Hepatic stellate cell (primary cell): ENCODE measurements at regions not wholly inside any gene's neighbourhood (a gene's known extent, or its start where the extent isn't known, plus 50 kb on each side); places are given as distances from the start of the nearest gene placed in this dataset.
"Not testable (repeated sequence)": the region's sequence is repeated elsewhere in the genome, so short reads cannot be mapped to it uniquely, and the experiment has no call there.

Experiments used
- DNase-seq: peaks from one replicate; pipeline ENCODE4 v3.0.0; 2011; ENCODE audit warnings: low spot score

DNA sequence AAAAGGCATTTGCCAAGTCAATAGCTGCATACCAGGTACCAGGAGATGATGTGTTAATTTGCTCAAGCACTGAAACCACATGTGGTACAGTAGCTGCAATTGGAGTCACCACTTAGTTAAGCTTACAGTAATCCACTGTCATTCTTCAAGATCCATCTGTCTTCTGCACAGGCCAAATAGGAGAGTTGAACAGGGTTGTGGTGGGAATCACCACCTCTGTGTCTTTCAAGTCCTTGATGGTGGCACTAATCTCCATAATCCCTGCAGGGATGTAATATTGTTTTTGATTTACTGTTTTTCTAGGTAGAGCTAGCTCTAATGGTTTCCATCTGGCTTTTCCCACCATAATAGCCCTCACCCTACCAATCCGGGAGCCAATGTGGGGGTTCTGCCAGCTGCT lies 91.9 kb downstream of the FCRL5 start:
- DNase-seq: no peak

DNA sequence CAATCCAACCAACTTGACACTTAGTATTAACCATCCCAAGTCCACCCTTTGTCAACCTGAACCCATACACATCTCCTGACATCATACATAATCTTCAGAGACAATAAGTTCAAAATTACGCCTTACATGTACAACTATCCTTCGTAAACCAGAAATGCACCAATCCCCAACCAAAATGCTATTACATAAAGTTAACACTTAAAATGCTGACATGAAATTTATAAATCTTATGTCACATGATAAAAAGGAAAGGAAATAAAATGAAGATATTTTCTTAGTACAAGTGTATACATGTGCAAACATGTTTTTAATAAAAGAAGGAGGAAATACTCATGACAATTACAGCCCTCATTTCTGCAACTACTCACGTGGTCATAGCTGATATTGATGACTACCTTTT lies 95.0 kb downstream of the FCRL5 start:
- DNase-seq: no peak

DNA sequence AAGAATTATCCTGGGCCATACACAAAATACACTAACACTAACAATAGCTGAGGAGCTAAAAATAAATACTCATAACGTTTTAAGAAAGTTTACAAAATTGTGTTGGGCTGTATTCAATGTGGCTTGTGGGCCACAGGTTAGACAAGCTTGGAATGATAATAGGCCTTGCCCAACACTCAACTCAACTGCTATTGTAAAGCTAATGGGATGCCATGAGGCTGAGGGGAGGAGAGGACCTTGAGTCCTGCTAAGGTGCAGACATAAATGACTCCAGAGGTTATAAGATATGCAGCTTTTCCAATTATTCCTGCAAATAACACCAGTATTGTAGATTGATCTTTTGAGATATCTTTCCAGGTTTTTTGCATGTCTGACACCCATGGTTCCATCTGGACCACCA lies 97.0 kb downstream of the FCRL5 start:
- no peak for DNase-seq

DNA sequence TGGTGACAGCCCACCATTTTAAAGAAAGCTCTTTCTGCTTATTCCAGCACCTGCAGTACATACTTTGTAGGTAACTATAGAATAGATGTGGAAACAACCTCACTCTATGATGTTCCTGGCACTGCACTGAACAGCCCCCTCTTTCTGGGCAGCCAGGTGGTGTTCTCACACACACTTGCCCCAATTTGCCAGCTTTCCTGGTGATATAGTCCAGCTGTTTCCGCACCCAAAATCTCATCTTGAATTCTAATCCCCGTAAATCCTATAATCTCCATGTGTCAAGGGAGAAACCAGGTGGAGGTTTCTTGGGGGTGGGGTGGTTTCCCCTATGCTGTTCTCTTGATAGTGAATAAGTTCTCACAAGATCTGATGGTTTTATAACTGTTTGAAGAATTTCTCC lies 102.2 kb downstream of the FCRL5 start:
- no peak for DNase-seq

DNA sequence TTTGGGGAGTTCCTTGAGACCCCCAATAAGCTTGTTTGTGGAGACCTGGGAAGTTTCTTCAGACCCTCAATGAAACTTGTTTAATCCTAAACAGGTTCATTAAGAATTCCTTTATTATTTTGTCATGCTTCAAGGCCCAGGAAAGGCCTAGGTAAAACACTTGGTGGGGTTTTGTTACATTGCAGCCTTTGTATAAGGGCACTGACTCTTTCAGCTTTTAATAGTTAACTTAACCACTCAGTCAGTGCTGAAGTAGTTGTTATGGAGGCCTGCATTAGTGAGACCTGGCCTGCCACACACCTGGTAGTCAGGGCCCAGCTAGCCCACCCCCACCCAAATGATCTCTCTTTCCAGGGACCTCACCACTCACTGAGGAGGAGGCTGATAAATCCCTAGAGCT lies 103.7 kb downstream of the FCRL5 start:
- no peak for DNase-seq

DNA sequence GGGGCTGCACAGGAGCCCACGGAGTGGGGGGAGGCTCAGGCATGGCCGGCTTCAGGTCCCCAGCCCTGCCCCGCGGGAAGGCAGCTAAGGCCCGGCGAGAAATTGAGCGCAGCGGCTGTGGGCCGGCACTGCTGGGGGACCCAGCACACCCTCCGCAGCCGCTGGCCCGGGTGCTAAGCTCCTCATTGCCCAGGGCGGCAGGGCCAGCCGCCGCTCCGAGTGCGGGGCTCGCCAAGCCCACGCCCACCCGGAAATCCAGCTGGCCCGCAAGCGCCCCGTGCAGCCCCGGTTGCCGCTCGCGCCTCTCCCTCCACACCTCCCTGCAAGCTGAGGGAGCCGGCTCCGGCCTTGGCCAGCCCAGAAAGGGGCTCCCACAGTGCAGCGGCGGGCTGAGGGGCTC lies 106.0 kb downstream of the FCRL5 start:
- not testable (repeated sequence) for DNase-seq

DNA sequence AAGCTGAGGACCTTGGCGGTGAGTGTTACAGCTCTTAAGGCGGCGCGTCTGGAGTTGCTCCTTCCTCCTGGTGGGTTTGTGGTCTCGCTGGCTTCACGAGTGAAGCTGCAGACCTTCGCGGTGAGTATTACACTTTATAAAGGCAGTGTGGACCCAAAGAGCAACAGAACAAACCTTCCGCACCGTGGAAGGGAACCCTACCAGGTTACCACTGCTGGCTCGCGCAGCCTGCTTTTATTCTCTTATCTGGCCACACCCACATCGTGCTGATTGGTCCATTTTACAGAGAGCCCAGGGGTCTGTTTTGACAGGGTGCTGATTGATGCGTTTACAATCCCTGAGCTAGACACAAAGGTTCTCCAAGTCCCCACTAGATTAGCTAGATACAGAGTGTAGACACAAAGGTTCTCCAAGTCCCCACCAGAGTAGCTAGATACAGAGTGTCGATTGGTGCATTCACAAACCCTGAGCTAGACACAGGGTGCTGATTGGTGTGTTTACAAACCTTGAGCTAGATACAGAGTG lies 106.6 kb downstream of the FCRL5 start:
- not testable (repeated sequence) for DNase-seq

DNA sequence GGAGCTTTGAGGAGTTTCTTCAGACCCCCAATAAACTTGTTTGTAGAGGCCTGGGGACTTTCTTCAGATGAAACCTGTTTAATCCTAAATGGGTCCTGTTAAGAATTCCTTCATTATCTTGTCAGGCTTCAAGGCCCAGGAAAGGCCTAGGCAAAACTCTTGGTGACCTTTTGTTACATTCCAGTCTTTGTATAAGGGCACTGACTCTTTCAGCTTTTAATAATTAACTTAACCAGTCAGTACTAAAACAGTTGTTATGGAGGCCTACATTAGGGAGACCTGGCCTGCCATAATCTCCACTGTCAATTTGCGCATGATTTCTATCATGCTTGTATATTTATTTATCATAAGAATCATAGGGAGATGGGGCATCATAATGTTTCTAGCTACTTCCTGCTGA lies 110.2 kb downstream of the FCRL5 start:
- no peak for DNase-seq

DNA sequence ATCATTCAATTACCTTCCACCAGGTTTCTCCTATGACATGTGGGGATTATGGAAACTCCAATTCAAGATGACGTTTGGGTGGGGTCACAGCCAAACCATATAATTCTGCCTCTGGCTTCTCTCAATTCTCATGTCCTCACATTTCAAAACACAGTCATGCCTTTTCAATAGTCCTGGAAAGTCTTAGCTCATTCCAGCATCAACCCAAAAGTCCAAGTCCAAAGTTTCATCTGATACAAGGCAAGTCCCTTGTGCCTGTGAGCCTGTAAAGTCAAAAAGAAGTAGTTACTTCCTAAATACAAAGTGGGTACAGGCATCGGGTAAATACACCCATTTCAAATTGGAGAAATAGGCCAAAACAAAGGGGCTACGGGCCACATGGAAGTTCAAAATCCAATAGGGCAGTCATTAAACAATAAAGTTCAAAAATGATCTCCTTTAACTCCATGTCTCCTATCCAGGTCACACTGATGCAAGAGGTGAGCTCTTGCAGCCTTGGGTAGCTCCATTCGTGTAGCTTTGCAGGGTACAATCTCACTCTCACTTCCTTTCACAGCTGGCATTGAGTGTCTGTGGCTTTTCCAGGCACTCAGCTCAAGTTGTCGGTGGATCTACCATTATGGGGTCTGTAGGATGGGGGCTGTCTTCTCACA lies 112.9 kb downstream of the FCRL5 start:
- no peak for DNase-seq

DNA sequence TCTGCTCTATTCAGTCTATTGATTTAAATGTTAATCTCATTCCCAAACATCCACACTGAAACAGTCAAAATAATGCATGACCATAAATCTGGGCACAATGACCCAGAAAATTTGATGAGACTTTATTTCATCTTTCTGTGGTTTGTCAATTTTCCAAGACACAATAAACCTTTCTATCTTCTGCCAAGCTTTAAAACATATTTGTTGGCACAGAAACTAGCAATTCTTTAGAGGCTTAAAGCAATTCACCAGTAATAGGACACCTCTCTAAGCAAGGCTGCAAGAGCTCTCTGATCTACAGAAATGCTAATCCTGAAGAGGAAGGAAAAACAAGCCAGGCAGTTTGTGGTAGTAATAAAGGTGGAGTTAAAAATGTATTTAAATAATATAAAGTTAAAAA lies 113.7 kb downstream of the FCRL5 start:
- DNase-seq: no peak

DNA sequence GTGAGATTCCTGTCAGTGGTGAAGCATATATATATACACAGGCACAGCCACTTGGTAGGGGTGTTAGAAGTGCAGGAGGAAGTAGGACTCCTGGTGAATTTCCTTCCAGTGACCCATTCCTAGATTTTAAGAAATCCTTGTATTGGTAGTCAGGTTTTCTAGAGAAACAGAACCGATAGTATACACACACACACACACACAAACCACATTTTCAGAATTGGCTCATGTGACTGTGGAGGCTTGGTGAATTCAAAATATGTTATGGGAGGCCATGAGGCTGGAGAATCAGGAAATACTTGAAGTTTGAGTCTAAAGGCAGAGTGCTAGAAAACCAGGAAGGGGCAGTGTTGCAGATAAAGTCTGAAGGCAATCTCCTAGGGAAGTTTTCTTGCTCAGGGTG lies 114.2 kb downstream of the FCRL5 start:
- peak; percentile 31 for DNase-seq

DNA sequence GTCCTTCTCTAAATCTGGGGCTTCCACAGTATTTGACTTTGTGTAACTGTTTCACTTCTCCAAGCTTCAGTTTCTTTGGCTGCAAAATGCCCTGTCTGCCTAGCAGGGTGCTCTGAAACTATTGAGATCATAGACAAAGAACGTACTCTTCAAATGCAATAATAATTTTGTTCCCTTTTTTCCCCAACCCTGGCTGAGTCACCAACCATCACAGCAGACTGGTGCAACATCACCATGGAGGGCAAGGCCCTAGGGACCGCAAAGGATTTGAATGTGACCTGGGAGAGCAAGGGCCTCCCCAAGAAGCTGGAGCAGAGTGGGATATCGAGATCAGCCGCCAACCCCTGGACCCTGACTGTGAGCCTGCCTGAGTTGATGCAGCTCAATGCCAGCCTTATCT lies 115.0 kb downstream of the FCRL5 start:
- DNase-seq: no peak

DNA sequence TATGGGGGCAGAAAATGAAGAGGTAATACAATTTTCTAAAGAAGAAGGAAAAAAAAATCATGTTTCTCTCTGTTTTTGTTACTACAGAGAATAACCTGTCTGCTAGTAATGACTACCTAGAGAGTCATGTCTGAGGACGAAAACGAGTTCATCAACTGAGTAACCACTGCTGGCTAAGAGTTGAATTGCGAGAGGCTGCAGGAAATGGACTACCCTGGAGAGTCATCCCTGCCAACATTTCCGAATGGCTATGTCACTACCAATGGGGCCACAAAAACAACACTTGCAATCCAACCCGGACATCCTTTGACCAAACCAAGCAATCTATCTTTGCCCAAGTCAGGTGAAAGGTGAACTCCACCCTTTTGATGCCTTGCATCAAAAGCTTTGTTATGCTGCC lies 120.6 kb downstream of the FCRL5 start:
- DNase-seq: peak; percentile 53

DNA sequence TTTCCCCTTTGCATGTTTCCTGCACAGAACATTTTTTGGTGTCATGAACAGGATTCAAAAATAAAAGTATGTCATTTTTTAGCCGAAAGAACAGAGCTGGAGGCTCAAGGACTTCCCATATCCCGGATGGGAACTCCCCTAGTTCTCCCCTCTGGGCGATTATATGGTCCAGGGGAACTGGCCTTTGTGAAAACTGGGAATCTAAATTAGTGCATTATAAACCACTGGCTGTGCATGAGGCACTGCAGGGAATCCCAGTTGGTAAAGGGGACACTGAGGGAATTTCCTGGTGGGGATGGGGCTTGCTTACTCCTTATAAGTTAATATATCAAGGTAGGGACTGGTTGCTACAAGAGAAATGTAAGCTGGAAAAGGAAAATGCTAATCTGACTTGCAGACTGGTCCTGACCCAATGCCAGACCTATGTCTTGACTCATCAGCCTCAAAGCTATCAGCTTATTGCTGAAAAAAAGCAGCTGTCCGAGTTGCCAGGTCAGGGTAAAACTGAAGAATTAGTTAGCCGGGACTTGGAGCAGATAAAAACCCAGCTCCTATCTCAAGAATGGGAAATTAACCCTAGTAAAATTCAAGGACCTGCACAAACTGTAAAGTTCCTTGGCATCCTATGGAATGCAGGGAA lies 122.6 kb downstream of the FCRL5 start:
- peak; percentile 35 for DNase-seq

DNA sequence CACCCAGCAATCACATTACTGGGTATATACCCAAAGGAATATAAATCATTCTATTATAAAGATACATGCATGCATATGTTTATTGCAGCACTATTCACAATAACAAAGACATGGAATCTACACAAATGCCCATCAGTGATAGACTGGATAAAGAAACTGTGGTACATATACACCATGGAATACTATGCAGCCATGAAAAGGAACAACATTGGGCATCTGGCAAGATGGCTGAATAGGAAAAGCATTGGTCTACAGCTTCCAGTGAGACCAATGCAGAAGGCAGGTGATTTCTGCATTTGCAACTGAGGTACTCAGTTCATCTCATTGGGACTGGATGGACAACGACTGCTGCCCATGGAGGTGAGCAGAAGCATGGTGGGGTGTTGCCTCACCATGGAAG lies 128.6 kb downstream of the FCRL5 start:
- not testable (repeated sequence) for DNase-seq

DNA sequence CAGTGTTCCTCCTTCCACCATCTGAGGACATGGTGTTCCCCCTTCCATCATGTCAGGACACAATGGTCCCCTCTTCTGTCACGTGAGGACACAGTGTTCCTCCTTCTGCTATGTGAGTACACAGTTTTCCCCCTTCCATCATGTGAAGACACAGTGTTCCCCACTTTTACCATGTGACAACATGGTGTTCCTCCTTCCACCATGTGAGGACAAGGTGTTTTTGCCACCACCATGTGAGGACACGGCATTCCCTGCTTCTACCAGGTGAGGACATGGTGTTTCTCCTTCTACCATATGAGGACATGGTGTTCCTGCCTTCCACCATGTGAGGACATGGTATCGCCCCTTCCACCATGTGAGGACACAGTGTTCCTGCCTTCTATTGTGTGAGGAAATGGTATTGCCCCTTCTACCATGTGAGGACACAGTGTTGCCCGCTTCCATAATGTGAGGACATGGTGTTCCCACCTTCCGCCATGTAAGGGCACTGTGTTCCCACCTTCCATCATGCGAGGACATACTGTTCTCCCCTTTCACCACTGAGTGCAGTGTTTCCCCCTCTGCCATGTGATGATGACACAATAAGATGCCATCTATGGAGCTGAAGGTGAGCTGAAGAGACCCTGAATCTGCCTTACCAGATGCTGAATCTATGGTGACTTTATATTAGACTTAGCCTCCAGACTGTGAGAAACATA lies 132.3 kb downstream of the FCRL5 start:
- no peak for DNase-seq

DNA sequence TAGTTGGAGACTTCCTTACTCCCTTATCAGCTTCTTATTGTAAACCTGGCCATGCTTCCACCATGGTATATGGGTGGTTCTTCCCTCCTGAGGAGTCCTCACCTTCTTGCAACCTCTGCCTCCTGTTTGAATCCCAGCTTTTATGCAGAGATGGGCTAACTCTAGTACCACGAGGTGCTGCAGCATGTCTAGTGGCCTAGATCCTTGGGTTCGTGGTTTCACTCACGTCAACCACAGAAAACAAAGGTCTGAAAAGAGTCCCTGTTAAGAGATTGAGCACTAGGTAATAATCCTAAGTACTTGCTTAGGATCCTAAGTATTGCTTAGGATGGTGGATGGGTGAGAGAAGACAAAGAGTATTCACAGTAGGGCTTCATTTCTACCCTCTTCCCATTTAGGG lies 133.7 kb downstream of the FCRL5 start:
- DNase-seq: no peak

DNA sequence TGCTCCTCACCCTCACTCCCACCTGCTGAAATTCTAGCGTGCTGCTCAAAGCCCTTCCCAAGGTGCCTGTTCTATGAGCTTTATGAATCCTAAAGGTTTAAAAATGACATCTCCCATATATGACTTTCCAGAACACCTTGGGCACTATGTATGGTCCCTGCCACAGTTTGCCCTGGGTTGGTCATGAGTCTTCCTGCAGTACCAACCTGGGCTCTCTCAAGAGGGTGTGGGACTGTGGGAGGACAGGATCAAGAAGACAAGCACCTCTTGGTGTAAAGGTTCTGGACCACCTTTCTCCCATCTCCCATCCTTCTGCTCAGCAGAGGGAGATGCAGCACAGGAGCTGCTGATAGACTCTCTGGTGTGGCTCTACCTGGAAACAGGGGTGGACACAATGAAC lies 134.1 kb downstream of the FCRL5 start:
- no peak for DNase-seq

DNA sequence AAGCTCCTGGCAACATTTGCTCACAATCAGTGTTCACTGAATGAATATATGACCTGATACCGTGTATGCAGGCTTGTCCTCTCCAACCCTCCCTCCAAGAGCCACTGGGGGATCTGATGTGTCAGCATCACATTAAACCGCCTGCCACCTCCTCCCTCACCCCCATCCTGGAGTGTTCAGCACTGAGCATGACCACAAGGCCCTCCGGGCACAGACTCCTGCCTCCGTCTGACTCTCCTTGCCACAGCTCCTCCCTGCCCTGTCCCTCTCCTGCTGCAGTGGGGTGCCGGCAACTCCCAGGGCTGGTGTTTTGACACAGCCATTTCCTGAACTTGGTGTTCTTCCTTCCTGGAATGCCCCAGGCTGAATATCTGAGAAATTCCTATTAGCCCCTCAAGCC lies 136.7 kb downstream of the FCRL5 start:
- no peak for DNase-seq

DNA sequence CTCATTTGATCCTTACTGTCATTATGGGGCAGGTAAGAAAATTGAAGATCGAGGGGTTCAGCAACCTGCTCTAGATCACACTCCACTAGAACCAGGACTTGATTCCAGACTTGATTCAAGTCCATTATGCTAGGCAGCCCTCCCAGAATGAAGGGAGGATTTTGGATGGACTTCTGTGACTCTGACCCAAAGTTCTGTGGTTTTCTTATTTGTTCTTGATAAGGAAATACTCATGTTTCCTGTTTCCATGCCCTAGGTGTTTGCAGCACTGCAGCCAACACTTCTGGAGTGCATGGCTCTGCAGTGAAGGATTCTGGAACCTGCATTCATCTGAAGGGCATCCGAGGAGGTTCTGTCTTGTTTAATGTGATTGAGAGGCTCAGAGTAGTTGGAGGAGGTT lies 140.0 kb downstream of the FCRL5 start:
- DNase-seq: no peak

DNA sequence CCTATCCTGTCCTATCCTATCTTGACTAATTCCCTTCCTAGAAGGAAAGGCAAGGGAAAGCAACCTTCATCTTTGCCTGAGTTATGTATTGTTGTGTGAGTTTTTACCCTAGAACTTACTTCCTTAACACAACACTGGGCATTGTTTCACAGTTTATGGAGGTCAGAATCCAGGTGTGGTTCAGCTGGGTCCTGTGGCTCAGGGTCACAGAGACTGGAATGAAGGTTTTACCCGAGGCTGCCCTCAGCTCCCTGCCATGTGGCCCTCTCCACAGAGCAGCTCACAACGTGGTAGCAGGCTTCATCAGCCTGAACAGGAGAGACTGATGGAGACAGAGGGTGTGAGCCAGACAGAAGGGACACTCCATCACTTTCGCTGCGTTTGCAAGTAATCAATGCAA lies 140.5 kb downstream of the FCRL5 start:
- no peak for DNase-seq

DNA sequence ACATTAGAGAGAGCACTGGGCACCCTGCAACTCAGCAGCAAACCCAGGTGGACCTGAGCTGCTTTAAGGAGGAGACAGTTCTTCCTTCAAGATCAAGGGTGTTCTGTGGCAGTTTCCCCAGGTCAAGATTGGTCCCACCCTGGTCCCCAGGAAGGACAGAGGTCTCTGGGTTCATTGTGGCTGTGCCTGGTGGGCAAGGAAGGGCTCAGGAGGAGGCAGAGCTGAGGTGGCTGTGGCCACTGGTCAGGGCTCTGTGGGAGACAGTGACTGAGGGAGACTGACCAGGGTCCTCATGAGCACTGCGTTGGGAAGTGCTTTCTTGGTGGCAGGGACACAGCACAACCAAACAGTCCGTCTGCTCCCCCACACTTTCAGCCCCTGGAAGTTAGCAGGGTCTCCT lies 141.3 kb downstream of the FCRL5 start:
- DNase-seq: no peak

DNA sequence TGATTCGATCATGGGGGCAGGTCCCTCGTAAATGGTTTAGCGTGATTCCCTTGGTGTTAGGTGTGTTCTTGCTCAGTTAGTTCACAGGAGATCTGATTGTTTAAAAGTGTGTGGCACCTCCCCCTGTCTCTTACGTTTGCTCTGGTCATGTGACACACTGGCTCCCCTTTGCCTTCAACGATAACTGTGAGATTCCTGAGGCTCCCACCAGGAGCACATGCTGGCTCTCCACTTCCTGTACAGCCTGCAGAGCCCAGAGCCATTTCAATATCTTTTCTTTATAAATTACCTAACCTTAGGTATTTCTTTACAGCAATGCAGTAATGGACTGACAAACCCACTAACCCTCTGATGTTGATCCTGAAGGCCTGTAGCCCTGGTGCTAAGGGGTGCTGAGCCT lies 141.9 kb downstream of the FCRL5 start:
- DNase-seq: no peak
